MG63 (cell line): ENCODE measurements at regions not wholly inside any gene's neighbourhood (a gene's known extent, or its start where the extent isn't known, plus 50 kb on each side); places are given as distances from the start of the nearest gene placed in this dataset.
"Not testable (repeated sequence)": the region's sequence is repeated elsewhere in the genome, so short reads cannot be mapped to it uniquely, and the experiment has no call there.

Source experiments
- DNase-seq: peaks from one replicate; pipeline ENCODE4 v3.0.0-alpha.2; 2020
- H3K27me3 ChIP-seq: fragments of 250-450 bp; sonication (Bioruptor Pico); 2 replicates; pipeline ENCODE4 v1.5.1; 2020; ENCODE audit warnings: mild to moderate bottlenecking, moderate library complexity
- H3K36me3 ChIP-seq: fragments of 250-450 bp; sonication (Bioruptor Pico); 2 replicates; pipeline ENCODE4 v1.5.1; 2020; ENCODE audit warnings: mild to moderate bottlenecking, moderate library complexity
- H3K4me3 ChIP-seq: fragments of 250-450 bp; sonication (Bioruptor Pico); 2 replicates; pipeline ENCODE4 v1.5.1; 2020; ENCODE audit warnings: mild to moderate bottlenecking, moderate library complexity
- H3K9me3 ChIP-seq: fragments of 250-450 bp; sonication (Bioruptor Pico); 2 replicates; pipeline ENCODE4 v1.5.1; 2020; ENCODE audit warnings: mild to moderate bottlenecking, moderate library complexity

DNA sequence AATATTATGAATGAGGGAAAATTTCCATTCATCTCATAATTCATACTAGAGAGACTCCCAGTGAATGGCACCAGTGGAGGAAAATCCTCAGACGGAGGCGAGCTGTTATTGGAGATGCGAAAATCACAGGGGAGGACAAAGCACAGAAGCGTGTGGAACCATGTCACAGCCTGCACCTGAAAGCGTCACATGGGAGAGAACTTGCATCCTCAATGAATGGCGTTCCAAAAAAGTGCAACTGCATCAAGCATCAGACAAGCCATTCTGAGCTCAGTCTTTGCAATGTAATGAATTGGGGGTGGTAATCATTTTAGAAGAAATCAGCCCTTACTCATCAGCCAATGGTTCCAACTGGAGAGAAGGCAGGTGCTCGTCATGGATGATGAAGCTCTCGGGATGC lies 235.0 kb upstream of the NUPR2 start:
- not testable (repeated sequence) for H3K9me3 ChIP-seq, H3K36me3 ChIP-seq, H3K27me3 ChIP-seq, DNase-seq, H3K4me3 ChIP-seq

DNA sequence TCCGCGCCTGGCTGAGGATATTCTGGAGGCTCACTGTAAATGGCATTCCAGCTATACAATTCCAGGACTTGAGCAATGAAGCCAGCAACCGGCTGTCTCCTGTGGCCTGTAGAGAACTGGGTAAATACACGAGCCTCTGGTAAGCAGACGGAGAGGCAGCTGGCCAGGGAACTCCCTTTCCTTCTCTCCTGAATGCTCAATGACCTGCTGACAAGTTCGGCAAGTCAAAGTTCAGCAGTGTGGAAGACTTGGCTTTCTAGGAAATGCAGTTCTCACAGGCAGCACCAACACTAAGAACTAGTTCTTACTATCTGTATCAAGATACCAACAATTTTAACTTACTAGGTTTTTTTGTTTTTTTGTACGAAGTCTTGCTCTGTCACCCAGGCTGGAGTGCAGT lies 232.1 kb upstream of the NUPR2 start:
- H3K36me3 ChIP-seq, H3K27me3 ChIP-seq, DNase-seq, H3K9me3 ChIP-seq, H3K4me3 ChIP-seq: not testable (repeated sequence)

DNA sequence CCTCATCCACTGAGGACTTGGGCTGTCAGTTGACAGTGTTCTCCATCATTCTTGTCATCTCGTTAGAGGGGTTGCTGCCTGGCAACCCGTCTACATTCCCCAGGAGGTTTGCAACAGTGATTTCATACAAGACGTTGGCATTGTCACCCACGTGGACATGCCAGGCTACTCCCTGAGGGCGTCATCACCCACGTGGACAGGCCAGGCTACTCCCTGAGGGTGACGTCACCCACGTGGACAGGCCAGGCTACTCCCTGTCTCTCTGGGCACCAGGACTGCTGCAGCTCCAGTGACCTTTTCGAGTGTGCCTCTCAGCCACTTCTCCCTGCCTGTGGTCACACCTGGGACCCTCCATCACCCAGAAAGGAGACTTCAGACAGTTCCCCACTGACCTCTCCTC lies 212.1 kb upstream of the NUPR2 start:
- H3K9me3 ChIP-seq, H3K27me3 ChIP-seq, H3K36me3 ChIP-seq, H3K4me3 ChIP-seq: not testable (repeated sequence)
- peak; percentile 4 for DNase-seq

DNA sequence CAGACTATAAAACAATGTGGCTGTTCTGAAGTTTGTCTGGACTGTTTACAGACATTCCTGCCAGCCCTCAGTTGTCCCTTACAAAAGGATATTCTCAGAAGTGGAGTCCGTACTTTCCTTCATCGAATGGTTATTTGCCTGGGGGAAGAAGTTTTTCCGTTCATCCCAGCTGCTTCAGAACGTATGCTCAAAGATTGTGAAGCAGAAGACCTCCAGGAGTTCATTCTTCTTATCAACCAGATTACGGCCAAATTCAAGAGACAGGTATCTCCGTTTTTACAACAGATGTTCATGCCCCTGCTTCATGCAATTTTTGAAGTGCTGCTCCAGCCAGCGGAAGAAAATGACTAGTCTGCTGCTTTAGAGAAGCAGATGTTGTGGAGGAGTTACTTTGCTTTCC lies 174.3 kb upstream of the NUPR2 start:
- Histone ChIP-seq H3K27me3 (no peaks in the 10 kb centered on the region), H3K36me3 (no peaks in the 10 kb centered on the region), H3K9me3 (no peaks in the 10 kb centered on the region), H3K4me3 (no peak overlapping the region)
- DNase-seq: no peak

DNA sequence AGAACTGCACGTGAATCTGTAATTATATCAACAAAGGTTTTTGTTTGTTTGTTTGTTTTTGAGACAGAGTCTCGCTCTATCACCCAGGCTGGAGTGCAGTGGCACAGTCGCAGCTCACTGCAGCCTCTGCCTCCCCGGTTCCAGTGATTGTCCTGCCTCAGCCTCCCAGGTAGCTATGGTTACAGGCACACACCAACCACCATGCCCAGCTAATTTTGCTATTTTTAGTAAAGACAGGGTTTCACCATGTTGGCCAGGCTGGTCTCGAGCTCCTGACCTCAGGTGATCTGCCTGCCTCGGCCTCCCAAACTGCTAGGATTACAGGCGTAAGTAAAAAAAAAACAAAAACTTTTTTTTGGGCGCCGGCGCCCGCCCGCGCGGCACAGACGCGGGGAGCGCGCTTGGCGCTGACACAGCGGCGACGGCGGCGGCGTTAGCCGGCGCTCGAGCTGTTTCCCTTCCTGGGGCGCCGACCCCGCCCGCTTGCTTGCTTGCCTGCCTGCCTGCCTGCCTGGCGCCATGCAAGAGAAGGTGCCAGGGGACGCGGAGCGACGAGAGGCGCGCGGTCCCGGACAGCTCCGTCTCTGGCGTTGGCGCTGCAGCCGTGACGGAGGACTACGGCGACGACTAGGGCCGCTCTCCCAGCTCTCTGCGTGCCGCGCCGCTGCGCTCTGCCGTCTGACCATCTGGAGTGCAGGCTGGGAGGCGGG lies 171.4 kb upstream of the NUPR2 start:
- peak; percentile 78 for DNase-seq
- no peaks in the 10 kb centered on the region for H3K9me3 ChIP-seq
- peak overlapping the region; percentile 60 for H3K4me3 ChIP-seq
- no peaks in the 10 kb centered on the region for H3K27me3 ChIP-seq
- H3K36me3 ChIP-seq: no peaks in the 10 kb centered on the region

DNA sequence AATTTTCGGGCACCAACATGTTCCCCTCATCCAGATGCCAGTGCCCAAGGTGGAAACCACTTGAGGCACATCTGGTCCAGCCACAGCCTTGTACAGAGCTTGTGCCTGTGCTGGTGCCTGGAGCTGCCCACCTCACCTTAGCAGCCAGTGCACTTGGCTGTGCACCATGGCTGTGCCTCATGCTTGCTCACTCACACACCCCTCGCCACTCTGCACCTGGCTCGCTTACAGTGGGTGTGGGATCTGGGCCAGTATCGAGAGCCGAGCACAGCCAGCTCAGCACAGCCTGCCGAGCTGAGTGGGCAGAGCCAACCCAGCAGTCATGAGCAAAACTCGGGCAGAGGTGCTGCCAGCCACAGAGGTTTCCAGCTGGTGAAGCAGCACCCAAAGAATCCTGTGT lies 139.9 kb upstream of the NUPR2 start:
- H3K4me3 ChIP-seq: no peak overlapping the region
- DNase-seq: peak; percentile 76
- H3K36me3 ChIP-seq: no peaks in the 10 kb centered on the region
- H3K27me3 ChIP-seq: no peaks in the 10 kb centered on the region
- H3K9me3 ChIP-seq: no peaks in the 10 kb centered on the region

DNA sequence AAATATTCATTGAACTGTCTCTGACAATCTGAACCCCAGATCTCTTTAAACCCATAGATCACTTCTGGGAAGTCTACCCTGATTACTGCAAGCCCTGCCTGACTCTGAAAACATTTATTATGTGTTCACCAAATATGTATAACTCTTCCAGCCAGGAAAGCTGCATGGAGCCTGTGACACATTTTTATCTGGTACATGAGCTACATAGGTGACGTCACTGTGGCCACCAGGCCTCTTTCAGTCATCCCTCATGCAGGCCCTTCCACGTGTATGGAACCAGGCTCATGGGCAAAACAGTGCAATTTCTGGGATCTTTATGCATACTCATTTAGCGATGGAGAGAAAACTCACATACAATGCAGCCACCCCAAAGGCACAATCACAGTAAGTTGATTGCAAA lies 133.9 kb upstream of the NUPR2 start:
- H3K36me3 ChIP-seq: no peaks in the 10 kb centered on the region
- H3K27me3 ChIP-seq: no peaks in the 10 kb centered on the region
- no peak overlapping the region for H3K4me3 ChIP-seq
- H3K9me3 ChIP-seq: no peaks in the 10 kb centered on the region; the same call in 1 of the 2 replicates
- peak; percentile 10 for DNase-seq

DNA sequence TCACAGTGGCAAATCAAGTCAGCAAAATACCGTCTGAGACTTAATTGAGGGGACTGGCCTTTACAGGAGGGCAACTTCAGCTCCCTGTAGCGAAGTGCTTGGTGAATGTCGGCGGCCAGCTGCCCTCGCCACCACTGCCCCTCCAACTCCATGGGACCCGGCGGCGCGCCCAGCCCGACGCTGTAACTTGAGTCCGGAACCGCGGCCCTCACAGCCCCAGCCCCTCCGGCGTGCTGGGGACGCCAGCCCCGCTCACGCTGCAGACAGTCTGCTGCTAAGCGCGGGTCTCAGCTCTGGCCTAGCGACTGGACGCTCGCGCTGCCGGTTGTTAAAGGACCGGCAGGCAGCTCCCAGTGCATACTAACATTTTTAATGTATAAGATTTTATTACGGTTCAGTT lies 113.4 kb upstream of the NUPR2 start:
- Histone ChIP-seq H3K4me3 (no peak overlapping the region), H3K36me3 (no peaks in the 10 kb centered on the region), H3K9me3 (no peaks in the 10 kb centered on the region), H3K27me3 (no peaks in the 10 kb centered on the region; the same call in 1 of the 2 replicates)
- no peak for DNase-seq

DNA sequence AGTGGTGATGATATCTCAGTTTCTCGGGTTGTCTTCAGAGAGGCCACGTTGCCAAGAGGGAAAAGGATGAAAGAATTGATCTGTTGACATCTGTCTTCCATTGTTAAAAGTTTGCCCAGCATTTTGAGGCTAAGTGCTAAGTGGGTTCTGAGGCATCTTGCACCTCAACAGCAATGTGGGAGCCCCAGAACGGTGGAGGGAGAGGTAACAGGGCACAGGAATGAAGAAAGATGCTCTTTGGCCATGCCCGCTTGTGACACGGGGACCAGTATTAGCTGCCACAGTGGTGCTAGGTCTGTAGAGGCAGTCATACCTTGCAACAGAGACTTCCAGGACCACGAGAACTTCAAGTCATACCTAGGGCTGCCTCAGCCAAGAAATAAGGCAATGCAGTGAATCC lies 106.6 kb upstream of the NUPR2 start:
- no peak for DNase-seq
- no peak overlapping the region for H3K4me3 ChIP-seq
- H3K27me3 ChIP-seq: no peaks in the 10 kb centered on the region; the same call in 1 of the 2 replicates
- H3K36me3 ChIP-seq: no peaks in the 10 kb centered on the region
- no peaks in the 10 kb centered on the region for H3K9me3 ChIP-seq

DNA sequence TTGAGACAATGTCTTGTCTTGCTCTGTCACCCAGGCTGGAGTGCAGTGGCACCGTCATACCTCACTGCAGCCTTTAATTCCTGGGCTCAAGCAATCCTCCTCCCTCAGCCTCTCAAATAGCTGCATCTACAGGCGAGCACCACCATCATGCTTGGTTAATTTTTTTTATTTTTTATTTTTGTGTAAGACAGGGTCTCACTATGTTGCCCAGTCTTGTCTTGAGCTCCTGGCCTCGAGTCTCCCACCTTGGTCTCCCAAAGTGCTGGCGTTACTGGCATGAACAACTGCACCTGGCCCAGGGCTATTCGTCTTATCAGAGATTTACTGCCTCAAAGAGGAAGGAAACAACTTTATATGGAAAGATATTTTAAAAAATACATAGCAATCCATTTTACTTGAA lies 102.8 kb upstream of the NUPR2 start:
- Histone ChIP-seq H3K27me3 (no peaks in the 10 kb centered on the region), H3K36me3 (no peaks in the 10 kb centered on the region), H3K4me3 (no peak overlapping the region), H3K9me3 (no peaks in the 10 kb centered on the region)
- DNase-seq: no peak

DNA sequence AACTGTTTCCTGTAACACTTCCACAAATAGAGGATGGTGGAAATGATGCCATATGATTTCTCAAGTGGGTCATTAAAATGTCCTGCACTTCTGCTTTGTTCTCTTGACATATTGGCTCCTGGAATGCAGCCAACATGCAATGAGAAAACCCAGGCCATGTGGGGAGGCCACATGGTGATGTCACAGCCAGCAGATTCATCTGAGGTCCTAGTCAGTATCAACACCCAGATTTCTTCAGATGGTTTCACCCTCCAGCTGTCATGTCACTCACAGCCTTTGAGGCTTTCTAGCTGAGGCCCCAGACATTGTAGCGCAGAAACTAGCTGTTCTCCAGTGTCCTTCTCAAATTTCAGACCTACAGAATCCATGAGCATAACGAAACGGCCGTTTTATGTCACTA lies 102.3 kb upstream of the NUPR2 start:
- H3K4me3 ChIP-seq: no peak overlapping the region
- no peak for DNase-seq
- no peaks in the 10 kb centered on the region for H3K27me3 ChIP-seq
- no peaks in the 10 kb centered on the region for H3K36me3 ChIP-seq
- H3K9me3 ChIP-seq: no peaks in the 10 kb centered on the region

DNA sequence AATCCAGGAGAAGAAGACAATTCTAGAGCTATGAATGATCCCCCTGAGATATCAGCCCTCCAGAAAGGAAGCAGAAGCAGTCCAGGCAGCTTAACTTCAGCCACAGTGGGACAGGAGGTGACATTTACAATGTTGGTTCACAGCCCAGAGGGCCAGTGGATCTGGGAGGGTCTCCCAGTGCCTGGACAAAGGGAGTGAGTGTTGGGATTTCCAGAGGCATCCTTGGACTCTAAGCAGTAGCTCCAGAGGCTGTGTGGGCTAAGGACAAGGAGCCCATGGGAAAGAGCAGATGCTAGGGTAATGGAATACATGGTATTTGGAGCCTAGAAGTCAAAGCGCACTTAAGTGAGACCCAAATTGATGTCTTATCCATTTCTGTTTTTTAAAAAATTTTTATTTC lies 97.4 kb upstream of the NUPR2 start:
- H3K27me3 ChIP-seq: no peaks in the 10 kb centered on the region
- no peaks in the 10 kb centered on the region for H3K36me3 ChIP-seq
- no peaks in the 10 kb centered on the region for H3K9me3 ChIP-seq
- no peak for DNase-seq
- H3K4me3 ChIP-seq: no peak overlapping the region

DNA sequence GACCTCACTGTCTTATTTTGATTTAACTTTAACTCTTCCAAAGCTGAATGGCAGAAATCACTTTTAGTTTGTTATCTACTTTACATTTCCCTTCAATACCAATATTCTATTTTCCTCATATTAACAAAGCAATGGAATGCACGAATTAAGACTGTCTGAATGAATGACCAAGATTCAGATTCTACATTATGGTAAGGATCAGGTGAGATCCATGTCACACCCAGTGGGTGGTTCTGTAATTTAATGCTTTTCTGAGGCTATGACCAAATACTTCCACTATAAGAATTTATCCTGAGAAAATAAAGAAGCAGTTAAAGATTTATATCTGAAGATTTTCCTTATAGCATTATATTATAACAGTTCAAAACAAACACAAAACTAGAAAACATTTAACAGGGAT lies 90.2 kb upstream of the NUPR2 start:
- no peaks in the 10 kb centered on the region for H3K27me3 ChIP-seq
- H3K9me3 ChIP-seq: no peaks in the 10 kb centered on the region
- no peak overlapping the region for H3K4me3 ChIP-seq
- no peaks in the 10 kb centered on the region for H3K36me3 ChIP-seq
- no peak for DNase-seq

DNA sequence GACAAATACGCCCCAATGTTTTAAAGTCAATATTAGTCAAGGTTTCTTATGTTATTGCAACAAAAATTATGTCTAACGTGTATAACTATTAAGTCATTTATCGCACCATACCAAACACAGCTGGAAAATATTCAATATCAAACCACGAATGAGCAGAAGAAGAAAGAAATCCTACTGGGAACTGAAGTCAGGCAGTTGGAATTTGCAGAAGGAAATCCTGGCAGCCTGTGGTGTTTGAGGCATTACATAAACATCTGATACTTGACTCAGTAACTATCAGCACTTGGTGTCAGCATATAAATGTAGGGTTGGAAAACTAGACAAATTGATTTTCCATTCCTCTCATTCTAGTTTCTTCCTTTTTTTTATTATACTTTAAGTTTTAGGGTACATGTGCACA lies 83.4 kb upstream of the NUPR2 start:
- Histone ChIP-seq H3K9me3 (no peaks in the 10 kb centered on the region), H3K27me3 (no peaks in the 10 kb centered on the region), H3K4me3 (no peak overlapping the region), H3K36me3 (no peaks in the 10 kb centered on the region)
- DNase-seq: peak; percentile 54

DNA sequence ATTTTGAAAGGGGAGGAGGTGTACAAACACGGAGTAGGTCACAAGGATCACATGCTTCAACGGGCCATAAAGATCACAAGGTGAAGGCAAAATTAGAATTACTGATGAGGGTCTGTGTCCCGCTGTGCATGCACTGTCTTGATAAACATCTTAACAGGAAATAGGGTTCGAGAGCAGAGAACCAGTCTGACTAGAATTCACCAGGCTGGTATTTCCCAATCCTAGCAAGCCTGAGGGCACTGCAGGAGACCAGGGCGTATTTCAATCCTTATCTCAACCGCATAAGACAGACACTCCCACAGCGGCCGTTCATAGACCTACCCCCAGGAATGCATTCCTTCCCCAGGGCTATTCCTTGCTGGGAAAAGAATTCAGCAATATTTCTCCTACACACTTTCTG lies 80.0 kb upstream of the NUPR2 start:
- H3K36me3 ChIP-seq, DNase-seq, H3K27me3 ChIP-seq, H3K9me3 ChIP-seq, H3K4me3 ChIP-seq: not testable (repeated sequence)

DNA sequence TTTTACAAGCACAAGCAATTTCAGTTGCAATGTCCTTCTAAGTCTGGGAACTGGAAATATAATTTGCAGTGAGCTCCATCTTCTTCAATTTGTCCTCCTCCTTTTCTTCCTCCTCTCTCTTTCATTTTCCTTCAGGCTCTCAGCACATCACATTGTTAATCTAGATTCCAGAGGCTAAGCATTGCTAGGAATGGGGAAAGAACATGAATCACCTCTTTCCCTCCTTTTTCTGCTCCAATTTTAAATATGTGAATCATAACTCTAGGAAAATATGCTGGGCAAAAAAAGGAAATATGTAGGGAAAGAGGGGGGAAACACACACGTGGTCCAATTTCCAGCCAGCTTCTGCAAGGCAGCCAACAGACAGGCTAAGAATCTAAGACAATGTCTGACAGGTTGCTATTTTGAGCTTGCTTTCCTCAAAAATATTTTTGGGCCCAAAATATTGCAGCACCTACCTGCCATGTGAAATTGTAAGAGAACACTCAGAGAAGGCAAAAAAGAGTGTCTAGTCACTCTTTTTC lies 72.7 kb upstream of the NUPR2 start:
- H3K36me3 ChIP-seq: no peaks in the 10 kb centered on the region
- no peaks in the 10 kb centered on the region for H3K27me3 ChIP-seq
- H3K4me3 ChIP-seq: no peak overlapping the region
- no peaks in the 10 kb centered on the region for H3K9me3 ChIP-seq
- DNase-seq: no peak

DNA sequence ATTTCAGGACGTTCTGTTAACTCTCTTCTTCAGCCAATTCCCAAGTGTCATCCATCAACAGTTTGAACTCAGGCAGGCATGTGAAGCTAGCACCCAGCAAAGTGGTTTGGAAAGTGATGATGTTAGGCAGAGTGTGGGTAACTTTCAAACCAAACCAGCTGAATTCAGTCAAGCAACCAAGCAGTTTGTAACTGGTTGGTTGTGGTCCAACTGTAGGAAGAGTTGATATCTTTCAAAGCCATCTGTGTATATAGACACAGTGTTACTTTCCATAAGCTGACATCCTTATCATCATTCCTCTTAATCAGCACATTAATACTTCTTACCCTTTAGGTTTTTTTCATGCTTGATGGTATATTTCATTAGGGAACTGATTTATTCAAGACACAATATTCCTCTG lies 72.2 kb upstream of the NUPR2 start:
- Histone ChIP-seq H3K9me3 (no peaks in the 10 kb centered on the region), H3K36me3 (no peaks in the 10 kb centered on the region), H3K4me3 (no peak overlapping the region), H3K27me3 (no peaks in the 10 kb centered on the region)
- DNase-seq: no peak

DNA sequence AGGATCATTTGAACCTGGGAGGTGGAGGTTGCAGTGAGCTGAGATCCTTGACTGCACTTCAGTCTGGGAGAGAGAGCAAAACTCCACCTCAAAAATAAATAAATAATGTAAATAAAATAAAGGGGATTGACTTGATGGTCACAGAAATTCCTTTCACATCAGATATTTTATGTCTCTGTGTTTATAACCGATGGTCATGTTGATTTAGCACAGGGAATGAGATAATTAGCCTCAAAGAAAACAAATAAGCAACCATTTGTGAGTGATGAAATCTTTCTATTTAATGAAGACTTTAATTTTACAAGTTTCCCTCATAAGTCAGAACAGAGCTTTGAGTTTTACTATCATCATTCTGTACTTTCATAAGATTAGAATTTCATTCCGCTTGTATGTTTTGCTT lies 64.8 kb upstream of the NUPR2 start:
- no peaks in the 10 kb centered on the region for H3K9me3 ChIP-seq
- H3K4me3 ChIP-seq: no peak overlapping the region
- H3K36me3 ChIP-seq: no peaks in the 10 kb centered on the region
- DNase-seq: no peak
- no peaks in the 10 kb centered on the region for H3K27me3 ChIP-seq

DNA sequence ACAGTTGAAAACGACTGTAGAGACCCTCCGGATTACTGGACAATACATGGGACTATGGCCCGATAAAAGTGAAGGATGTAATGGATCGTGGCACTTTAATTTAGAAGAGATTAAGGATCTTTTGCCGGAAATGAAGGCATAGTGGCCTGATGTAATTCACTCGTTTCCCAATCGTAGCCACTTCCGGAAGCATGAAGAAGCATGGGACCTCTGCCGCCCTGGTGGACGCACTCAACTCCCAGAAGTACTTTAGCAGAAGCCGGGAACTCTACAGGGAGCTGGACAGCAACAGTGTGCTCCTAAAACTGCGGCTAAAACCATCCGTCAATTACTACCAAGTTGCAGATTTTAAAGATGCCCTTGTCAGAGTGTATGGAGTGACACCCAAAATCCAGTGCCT lies 59.6 kb upstream of the NUPR2 start:
- Histone ChIP-seq H3K9me3 (no peaks in the 10 kb centered on the region), H3K27me3 (no peaks in the 10 kb centered on the region), H3K4me3 (peak overlapping the region; percentile 45), H3K36me3 (no peaks in the 10 kb centered on the region)
- no peak for DNase-seq
